Sciatic nerve (tissue), 2 donors: ENCODE measurements at regions not wholly inside any gene's neighbourhood (a gene's known extent, or its start where the extent isn't known, plus 50 kb on each side); places are given as distances from the start of the nearest gene placed in this dataset.
A peak's percentile ranks its signal among the peaks of the same experiment; 100 is the strongest.
"Not testable (repeated sequence)": the region's sequence is repeated elsewhere in the genome, so short reads cannot be mapped to it uniquely, and the experiment has no call there.

Experiments
- ATAC-seq: fragments of 200-7000 bp; cut with Tn5 transposase; one replicate; pipeline ENCODE4 v1.9.1; 2020; ENCODE audit warnings: mild to moderate bottlenecking, moderate library complexity
- DNase-seq: peaks from one replicate; pipeline ENCODE4 v3.0.0-alpha.2; 2020; ENCODE audit warnings: low spot score
- intact Hi-C: fragments of 100-400 bp; cut with DNase I; formaldehyde crosslinking; loops from one replicate; pipeline ENCODE4 v1.14.2; 2022
- donor health status: DM: no; HTN: no; CAD: no.
- donor health status: DM: no; HTN: no; CAD: no.

GRCh38 chr6:137320271-137320670 is 101.1 kb upstream of the IFNGR1 start:
- intact Hi-C loops, result no loop called here
- no peak for ATAC-seq
- no peak for DNase-seq

- DNase-seq (no peak), ATAC-seq (peak; percentile 38)
- intact Hi-C loops, result no loop called here
These were observed 97.4 kb upstream of the IFNGR1 start for GRCh38 chr6:137316626-137317025.

- intact Hi-C loops, result loop anchor here (2.0 kb wide), 1 partner anchor 54 kb away; no protein-coding TSS in a partner anchor
- ATAC-seq, result peak; percentile 84
- no peak for DNase-seq
These were observed 95.9 kb upstream of the IFNGR1 start for GRCh38 chr6:137315081-137315480.

GRCh38 chr6:137313928-137314855 is 95.0 kb upstream of the IFNGR1 start:
- ATAC-seq, result peak; percentile 93
- DNase-seq, result peak; percentile 82
- intact Hi-C loops, result loop anchor here (2.0 kb wide), 1 partner anchor 55 kb away; no protein-coding TSS in a partner anchor

- DNase-seq (no peak), ATAC-seq (no peak)
- intact Hi-C loops, result no loop called here
These were observed 94.0 kb upstream of the IFNGR1 start for GRCh38 chr6:137313211-137313610.

- DNase-seq (no peak), ATAC-seq (no peak)
- intact Hi-C loops, result no loop called here
These were observed 92.8 kb upstream of the IFNGR1 start for GRCh38 chr6:137311940-137312339.

GRCh38 chr6:137309078-137309762 is 90.0 kb upstream of the IFNGR1 start:
- intact Hi-C loops, result no loop called here
- ATAC-seq (peak; percentile 86), DNase-seq (peak; percentile 82)

GRCh38 chr6:137307163-137307854 is 88.1 kb upstream of the IFNGR1 start:
- DNase-seq (no peak), ATAC-seq (no peak)
- intact Hi-C loops, result no loop called here

- intact Hi-C loops, result no loop called here
- DNase-seq (no peak), ATAC-seq (no peak)
These were observed 86.5 kb upstream of the IFNGR1 start for GRCh38 chr6:137305691-137306090.

GRCh38 chr6:137304020-137304780 is 85.0 kb upstream of the IFNGR1 start:
- no peak for ATAC-seq
- intact Hi-C loops, result no loop called here
- no peak for DNase-seq

- intact Hi-C loops, result no loop called here
- no peak for DNase-seq
- no peak for ATAC-seq
These were observed 84.3 kb upstream of the IFNGR1 start for GRCh38 chr6:137303441-137303840.

GRCh38 chr6:137299681-137300080 is 80.5 kb upstream of the IFNGR1 start:
- ATAC-seq (no peak), DNase-seq (no peak)
- intact Hi-C loops, result no loop called here

- no peak for ATAC-seq
- intact Hi-C loops, result no loop called here
These were observed 78.7 kb upstream of the IFNGR1 start for GRCh38 chr6:137297887-137298286.

GRCh38 chr6:137292326-137292725 is 73.1 kb upstream of the IFNGR1 start:
- intact Hi-C loops, result not testable (repeated sequence)

More at GRCh38 chr6:137297887-137298286, 78.7 kb upstream of the IFNGR1 start:
- DNase-seq, result no peak

GRCh38 chr6:137291441-137291840 is 72.3 kb upstream of the IFNGR1 start:
- peak; percentile 70 for DNase-seq
- ATAC-seq, result peak; percentile 86
- intact Hi-C loops, result no loop called here

More at GRCh38 chr6:137292326-137292725, 73.1 kb upstream of the IFNGR1 start:
- DNase-seq, ATAC-seq: not testable (repeated sequence)

- ATAC-seq, result no peak
- intact Hi-C loops, result no loop called here
- DNase-seq, result no peak
These were observed 71.5 kb upstream of the IFNGR1 start for GRCh38 chr6:137290601-137291261.

GRCh38 chr6:137286916-137287315 is 67.7 kb upstream of the IFNGR1 start:
- no peak for ATAC-seq
- no peak for DNase-seq
- intact Hi-C loops, result no loop called here

- no peak for ATAC-seq
- DNase-seq, result no peak
These were observed 67.2 kb upstream of the IFNGR1 start for GRCh38 chr6:137286368-137286767.

More at GRCh38 chr6:137286368-137286767, 67.2 kb upstream of the IFNGR1 start:
- intact Hi-C loops, result no loop called here
